GM12892 (cell line): ENCODE measurements at regions not wholly inside any gene's neighbourhood (a gene's known extent, or its start where the extent isn't known, plus 50 kb on each side); places are given as distances from the start of the nearest gene placed in this dataset.

ENCODE experiments used
- DNase-seq: peaks from one replicate; pipeline ENCODE4 v3.0.0; 2011; ENCODE audit not compliant: insufficient read length
- FAIRE-seq: peaks from 2 replicates; lab custom pipeline; 2011; peaks lifted over from hg19 to GRCh38; lab: Jason Lieb, UNC
- POLR2A ChIP-seq: IDR thresholded peaks from 2 replicates; pipeline ENCODE4 v1.6.1; 2011; ENCODE audit warnings: low read depth, low read length, control low read depth
- POLR2AphosphoS5 ChIP-seq: IDR thresholded peaks from 2 replicates; pipeline ENCODE4 v1.6.1; 2011; ENCODE audit warnings: low read depth, low read length, control low read depth
- TAF1 ChIP-seq: IDR thresholded peaks from 2 replicates; pipeline ENCODE4 v1.6.1; 2011; ENCODE audit warnings: low read depth, mild to moderate bottlenecking, control low read depth, low read length, borderline replicate concordance

DNA sequence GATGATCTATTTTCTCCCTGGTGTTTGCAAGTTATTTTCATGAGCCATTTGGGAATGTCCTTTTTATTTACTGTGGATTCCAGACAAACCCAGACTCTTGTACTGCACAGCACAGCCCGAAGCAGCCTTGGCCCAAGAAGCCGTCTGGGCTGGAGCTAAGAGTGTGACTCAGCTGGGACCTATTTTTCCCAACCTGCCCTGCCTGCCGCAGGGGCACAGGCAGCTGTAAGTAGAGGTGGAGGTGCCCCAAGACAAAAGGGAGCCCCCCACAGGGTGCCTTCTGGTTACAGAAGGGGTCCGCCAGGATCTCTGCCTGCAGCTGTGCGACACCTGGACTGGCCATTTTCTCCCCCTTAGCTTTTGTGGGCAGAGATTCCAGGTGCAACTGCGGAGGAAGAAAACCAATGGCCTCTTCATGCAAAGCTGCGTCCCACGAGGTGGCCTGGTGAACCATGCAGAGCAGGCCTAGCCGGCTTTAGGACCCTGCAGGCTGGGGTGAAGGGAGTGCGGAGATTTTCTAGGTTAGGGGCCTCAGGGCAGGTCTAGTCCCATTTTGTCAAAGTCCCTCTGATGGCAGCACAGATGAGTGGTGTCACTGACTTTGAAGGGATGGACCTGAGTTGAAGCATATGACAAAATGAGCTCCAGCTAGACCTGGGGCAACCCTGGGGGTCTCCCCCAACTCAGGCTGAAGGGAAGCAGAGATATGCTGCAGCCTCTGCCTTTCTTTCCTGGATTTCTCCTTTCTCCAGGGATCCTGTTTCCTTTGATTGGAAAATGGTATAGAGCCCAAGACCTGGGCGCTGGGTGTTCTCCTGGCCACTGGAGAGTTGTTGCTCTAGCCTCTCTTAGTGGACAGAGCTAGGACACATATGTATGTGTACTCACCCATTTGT lies 131.2 kb downstream of the KLF13 start:
- TF ChIP-seq POLR2AphosphoS5: no peak
- no peak for TF ChIP-seq TAF1
- no peak for TF ChIP-seq POLR2A
- FAIRE-seq: no peak
- DNase-seq: no peak

DNA sequence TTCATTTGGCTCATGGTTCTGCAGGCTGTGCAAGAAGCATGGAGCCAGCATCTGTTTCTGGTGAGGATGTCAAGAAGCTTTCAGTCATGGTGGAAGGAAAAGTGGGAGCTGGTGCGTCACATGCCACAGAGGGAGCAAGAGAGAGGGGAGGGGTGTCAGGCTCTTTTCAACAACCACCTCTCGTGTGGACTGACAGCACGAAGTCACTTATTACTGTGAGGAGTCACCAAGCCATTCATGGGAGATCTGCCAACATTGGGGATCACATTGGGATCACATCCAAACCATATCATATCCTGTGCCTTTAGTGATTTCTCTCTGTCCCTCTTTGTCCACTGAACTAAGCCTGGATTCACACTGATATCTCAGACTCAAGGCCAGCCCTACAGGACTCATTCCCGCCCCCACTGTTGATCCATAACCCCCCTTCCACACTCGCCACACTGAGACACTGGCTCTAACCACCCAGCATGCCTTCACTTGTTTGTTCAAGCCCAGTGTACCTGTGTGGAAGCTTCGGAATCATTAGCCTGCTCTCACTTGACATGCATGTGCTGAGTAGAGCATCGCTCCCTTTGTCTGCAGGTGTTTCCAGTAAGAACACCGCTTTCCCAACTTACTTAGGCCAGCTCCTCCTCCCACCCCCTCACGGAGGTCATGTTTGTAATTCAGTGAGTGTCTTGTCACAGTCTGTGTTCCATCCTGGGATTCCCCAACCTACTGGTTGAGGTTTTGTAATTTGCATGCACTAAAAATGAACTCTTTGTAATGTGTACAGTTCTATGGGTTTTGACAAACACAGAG lies 132.2 kb downstream of the KLF13 start:
- FAIRE-seq (peak; percentile 97), DNase-seq (no peak)
- TF ChIP-seq TAF1 (no peak), POLR2AphosphoS5 (no peak), POLR2A (no peak)

DNA sequence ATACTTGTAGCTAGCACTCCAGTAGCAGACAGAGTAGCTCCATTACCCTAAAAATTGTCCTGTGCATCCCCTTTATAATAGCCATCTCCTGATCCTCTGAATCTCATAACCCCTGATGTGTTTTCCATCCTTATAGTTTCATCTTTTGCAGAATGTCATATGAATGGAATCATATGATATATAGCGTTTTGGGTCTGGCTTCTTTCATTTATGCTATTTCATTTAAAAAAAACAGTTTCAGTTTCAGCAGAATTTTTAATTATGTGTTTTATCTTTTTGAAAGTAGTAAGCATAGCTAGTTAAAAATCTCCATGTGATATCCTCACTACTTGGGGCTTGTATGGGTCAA lies 132.7 kb downstream of the KLF13 start:
- TF ChIP-seq TAF1 (no peak), POLR2A (no peak), POLR2AphosphoS5 (no peak)
- DNase-seq (no peak), FAIRE-seq (peak; percentile 33)

DNA sequence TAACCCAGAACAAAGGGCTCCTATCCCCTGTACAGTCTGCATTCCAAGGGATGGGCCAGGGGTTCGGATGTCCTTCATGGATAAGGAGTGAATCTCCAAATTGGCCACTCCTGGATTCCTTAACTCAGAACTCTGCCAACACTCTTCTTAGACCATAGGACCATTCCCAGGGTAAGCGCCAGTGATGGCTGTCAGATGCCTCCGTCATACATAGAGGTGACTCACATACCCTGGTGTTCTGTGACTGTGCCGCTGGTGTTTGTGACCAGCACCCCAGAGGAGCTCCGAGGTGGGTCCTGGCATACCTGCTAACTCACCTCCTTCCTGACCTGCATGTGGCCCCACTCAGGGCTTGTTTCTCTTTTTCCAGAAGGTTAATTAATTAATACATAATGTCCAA lies 134.7 kb downstream of the KLF13 start:
- no peak for FAIRE-seq
- DNase-seq: no peak
- TF ChIP-seq TAF1: no peak

DNA sequence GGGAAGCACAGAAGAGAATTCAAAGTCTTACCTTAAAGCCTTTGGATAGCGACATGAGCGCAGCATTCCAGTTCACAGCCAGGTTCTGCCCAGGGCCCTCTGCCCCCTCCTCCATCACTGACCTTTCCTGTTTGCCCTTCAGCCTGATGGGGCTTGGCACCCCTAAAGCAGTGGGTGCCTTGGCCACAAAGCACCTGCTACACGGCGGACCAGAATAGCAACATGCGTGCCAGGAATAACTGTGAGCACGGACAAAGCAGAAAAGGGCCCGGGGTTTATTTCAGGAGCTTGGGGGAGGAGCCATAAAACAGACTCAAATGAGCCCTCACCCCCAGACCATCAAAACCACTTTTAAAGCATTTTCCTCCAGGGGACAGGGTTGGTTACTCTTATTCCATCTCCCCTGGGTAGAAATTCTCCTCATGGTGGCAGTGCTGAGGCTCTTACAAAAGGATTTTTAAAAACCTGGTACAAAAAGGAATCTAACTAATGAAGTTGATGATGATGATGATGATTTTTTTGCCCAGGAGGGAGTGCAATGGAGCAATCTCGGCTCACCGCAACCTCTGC lies 135.4 kb downstream of the KLF13 start:
- DNase-seq (no peak), FAIRE-seq (no peak)
- TF ChIP-seq POLR2A (no peak), TAF1 (no peak), POLR2AphosphoS5 (no peak)

DNA sequence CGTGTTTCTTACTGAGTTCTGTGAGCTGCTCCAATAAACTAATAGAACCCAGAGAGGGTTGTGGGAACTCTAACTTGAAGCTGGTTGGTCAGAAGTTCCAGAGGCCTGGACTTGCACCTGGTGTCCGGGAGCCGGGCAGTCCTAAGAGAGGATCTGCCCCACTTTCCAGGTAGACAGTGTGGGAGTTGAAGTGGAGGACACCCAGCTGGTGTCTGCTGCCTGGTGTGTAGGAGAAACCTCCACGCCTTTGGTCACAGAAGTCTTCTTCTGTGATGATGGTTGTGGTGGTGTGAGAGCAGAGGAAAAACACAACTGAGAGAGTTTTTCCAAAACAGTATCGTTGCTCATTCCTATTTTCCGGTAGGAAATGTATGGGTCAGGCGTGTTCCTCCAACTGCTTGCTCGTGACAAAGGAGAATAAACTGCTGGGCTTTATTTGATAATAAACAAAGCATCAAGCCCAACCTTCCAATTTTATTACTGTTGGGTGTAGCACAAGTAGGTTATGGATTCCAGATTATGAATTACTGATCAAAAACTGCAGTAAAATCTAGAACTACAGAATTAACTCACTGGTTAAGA lies 137.0 kb downstream of the KLF13 start:
- no peak for TF ChIP-seq POLR2AphosphoS5
- no peak for TF ChIP-seq POLR2A
- no peak for TF ChIP-seq TAF1
- no peak for DNase-seq
- FAIRE-seq: peak; percentile 30

DNA sequence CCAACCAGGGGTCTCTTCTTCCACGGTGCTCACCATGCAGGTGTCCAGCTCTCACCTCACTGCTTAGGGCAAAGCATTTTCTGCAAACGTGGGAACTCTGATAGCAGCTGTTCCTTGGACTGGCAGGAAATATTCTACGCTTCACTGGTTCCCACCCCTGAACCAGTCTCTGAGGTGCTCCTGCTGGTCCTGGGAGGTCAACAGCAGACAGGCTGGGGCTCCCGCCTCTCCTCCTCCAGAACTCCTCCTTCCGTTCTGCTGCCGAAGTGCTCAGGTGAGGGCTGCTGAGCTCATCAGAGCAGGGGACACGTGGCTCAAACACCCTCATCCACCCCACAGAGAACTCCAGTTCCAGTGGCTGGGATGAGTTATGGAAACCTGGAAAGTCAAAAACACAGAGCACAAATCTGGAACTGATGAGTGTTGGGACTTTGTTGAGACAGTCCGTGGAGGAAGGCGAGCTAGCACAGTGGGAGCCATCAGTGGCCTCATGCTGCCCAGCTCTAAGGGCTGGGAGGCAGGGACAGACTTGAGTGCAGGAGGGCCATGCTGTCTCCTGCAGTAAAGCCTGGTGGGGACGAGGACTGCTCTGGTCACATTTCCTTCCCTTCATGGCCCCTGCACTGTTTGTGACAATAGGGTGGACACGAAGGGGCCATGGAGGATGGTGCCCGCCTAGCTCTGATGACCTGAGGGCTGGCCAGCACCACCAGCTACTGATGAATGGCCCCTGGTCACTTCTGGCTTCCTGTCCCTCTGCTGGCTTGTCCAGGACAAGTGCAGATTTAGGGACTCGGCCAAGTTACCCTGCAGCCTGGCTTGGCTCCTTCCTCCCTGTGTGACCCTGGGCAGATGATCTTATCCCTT lies 137.8 kb downstream of the KLF13 start:
- DNase-seq (no peak), FAIRE-seq (no peak)
- TF ChIP-seq TAF1 (no peak), POLR2A (no peak), POLR2AphosphoS5 (no peak)

DNA sequence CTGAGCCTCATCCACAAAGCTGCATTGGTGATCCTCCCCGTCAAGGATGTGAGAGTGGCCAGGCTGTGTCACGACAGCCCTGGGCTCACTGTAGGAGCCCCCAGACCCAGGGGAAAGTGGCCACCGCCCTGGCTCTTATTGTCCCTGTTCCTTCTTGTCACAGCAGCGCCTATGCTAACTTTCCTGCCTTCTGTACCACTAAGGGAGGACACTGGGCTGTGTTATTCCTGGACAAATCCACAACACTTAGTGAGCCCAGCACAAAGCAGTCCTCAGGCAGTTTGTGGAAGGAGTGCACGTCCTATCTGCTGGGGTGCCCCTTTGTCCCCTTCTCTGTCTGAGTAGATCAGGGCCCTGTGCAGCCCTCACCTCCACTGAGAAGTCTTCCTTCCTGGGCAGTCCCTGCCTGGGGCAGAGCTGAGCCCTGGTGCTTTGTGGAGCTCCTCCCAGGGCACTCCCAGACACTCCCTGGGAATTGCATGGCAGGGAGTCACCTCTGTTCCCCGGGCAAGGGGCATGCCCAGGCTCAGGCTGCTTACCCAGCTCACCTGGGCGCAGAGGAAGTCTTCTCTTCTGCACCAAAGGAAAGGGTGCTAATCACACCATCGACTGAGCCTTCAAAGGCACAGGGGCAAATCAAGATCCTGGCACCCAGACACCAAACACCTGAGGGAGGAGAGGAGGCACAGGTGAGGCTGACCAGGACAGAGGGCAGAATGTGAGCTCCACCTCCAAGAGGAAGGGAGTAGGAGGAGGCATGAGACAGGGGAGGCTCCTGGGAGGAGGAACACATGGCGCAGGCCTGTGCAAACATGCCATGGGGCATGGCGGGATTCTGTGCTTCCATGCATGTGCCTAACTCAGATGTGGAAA lies 138.7 kb downstream of the KLF13 start:
- DNase-seq (no peak), FAIRE-seq (no peak)
- TF ChIP-seq POLR2A: no peak
- TF ChIP-seq POLR2AphosphoS5: no peak
- no peak for TF ChIP-seq TAF1

DNA sequence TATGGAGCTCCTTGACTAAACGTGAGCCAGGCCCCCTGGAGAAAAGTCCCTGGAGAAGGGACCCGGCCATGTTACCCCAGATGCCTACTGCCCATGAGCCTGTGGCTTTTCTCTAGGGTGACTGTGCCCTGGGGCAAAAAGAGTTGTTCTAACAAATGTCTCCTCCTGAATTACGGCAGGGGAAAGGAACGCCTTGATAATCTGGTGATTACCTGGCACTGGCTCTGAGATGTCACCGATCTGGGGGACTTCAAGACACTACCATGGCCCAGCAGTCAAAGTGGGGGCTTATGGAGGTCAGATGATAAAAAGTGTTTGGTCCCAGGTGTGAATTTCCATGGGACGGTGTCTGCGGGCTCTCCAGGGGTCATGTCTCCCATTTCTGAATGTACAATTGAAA lies 140.7 kb downstream of the KLF13 start:
- DNase-seq (no peak), FAIRE-seq (no peak)
- TF ChIP-seq POLR2A (no peak), POLR2AphosphoS5 (no peak)
